OCI-LY7 (cell line): ENCODE measurements at regions not wholly inside any gene's neighbourhood (a gene's known extent, or its start where the extent isn't known, plus 50 kb on each side); places are given as distances from the start of the nearest gene placed in this dataset.
"Not testable (repeated sequence)": the region's sequence is repeated elsewhere in the genome, so short reads cannot be mapped to it uniquely, and the experiment has no call there.

ENCODE experiments used
- EZH2phosphoT487 ChIP-seq: fragments of 200-600 bp; sonication (generic); IDR thresholded peaks from 2 replicates; pipeline ENCODE4 v1.6.1; 2018; ENCODE audit warnings: low read depth, borderline replicate concordance, mild to moderate bottlenecking, mixed run types, antibody characterized with exemption, low read length, moderate library complexity, mixed read lengths
- TF ChIP-seq, protein P1 (sequence below): fragments of 200-600 bp; sonication (generic); conservative IDR thresholded peaks from 2 replicates; pipeline ENCODE4 v1.5.1; 2014; ENCODE audit warnings: mild to moderate bottlenecking, antibody characterized with exemption, low read length, moderate library complexity, mixed read lengths

DNA sequence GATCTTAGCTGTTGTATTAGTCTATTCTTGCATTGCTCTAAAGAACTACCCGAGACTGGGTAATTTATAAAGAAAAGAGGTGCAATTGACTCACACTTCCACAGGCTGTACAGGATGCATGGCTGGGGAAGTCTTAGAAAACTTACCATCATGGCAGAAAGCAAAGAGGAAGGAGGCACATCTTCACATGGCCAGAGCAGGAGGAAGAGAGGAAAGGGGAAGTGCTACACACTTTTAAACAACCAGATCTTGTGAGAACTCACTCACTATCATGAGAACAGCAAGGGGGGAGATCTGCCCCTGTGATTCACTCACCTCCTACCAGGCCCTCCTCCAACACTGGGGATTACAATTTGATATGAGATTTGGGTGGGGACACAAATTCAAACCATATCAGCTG is 494.2 kb upstream of the CCDC196 start:
- not testable (repeated sequence) for TF ChIP-seq EZH2phosphoT487
- TF ChIP-seq, protein P1, sequence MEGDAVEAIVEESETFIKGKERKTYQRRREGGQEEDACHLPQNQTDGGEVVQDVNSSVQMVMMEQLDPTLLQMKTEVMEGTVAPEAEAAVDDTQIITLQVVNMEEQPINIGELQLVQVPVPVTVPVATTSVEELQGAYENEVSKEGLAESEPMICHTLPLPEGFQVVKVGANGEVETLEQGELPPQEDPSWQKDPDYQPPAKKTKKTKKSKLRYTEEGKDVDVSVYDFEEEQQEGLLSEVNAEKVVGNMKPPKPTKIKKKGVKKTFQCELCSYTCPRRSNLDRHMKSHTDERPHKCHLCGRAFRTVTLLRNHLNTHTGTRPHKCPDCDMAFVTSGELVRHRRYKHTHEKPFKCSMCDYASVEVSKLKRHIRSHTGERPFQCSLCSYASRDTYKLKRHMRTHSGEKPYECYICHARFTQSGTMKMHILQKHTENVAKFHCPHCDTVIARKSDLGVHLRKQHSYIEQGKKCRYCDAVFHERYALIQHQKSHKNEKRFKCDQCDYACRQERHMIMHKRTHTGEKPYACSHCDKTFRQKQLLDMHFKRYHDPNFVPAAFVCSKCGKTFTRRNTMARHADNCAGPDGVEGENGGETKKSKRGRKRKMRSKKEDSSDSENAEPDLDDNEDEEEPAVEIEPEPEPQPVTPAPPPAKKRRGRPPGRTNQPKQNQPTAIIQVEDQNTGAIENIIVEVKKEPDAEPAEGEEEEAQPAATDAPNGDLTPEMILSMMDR: not testable (repeated sequence)
